ENCODE measurements at regions not wholly inside any gene's neighbourhood (a gene's known extent, or its start where the extent isn't known, plus 50 kb on each side); places are given as distances from the start of the nearest gene placed in this dataset.

DNA sequence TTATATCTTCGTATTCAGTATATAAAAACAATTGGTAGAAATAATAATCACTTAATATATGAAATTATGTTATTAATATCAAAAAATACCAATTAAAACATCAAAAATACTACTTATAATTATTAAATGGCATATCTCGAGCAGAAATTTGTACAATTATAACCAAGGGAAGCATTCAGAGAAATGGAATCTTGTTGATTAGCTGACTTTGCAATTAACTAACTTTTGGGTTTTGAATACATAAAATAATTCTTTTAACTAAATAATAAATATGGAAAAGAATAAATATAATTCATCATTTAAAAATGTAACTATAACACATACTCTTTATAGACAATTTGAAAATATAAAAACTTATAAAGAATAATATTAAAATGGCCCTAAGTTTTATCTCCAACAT is 160.2 kb upstream of the LRRN1 start:
- TF ChIP-seq, protein P1, sequence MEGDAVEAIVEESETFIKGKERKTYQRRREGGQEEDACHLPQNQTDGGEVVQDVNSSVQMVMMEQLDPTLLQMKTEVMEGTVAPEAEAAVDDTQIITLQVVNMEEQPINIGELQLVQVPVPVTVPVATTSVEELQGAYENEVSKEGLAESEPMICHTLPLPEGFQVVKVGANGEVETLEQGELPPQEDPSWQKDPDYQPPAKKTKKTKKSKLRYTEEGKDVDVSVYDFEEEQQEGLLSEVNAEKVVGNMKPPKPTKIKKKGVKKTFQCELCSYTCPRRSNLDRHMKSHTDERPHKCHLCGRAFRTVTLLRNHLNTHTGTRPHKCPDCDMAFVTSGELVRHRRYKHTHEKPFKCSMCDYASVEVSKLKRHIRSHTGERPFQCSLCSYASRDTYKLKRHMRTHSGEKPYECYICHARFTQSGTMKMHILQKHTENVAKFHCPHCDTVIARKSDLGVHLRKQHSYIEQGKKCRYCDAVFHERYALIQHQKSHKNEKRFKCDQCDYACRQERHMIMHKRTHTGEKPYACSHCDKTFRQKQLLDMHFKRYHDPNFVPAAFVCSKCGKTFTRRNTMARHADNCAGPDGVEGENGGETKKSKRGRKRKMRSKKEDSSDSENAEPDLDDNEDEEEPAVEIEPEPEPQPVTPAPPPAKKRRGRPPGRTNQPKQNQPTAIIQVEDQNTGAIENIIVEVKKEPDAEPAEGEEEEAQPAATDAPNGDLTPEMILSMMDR (conservative IDR thresholded peaks at IDR 0.05), result no peak

DNA sequence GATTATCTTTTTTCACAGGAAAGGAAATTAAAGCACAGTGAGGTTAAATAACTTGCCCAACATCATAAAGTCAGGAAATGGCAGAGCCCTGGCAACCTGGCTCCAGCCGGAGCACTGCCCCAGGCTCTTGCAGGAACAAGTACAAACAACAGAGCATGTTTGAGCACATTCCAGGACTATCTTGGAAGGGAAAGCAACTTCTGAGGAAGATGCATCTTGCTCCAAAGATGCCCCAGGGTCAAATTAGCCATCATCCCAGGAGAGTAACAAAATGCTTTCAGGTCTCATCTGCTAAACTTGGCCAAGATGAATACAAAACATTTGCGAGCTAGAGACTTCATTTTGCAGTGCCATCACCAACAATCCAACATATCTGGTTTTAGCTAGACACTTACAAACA is 162.4 kb upstream of the LRRN1 start:
- H3K27ac ChIP-seq, result peak overlapping the region; percentile 50
- TF ChIP-seq, protein P1 (conservative IDR thresholded peaks at IDR 0.05), result no peak

More for the DNA sequence above, 160.2 kb upstream of the LRRN1 start:
- no peak overlapping the region for H3K27ac ChIP-seq

DNA sequence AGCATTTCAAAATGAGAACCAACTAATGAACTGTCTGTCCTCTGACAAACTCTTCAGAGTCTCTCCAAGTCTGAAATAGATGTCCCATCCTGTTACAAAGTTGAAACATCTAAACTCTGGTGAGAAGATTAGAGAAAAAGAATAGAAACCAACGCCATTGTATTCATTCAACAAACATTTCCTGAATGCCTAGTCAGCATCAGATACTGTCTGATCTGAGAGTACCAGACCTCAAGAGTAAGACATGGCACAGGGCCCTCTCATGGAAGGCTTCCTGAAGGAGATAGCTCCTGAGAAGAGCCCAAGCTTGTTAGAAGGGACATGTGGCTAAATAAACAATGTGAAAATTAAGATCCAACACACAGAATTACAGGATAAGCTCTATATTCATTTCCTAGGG is 164.1 kb upstream of the LRRN1 start:
- TF ChIP-seq, protein P1 (conservative IDR thresholded peaks at IDR 0.05), result no peak
- H3K27ac ChIP-seq, result no peak overlapping the region

DNA sequence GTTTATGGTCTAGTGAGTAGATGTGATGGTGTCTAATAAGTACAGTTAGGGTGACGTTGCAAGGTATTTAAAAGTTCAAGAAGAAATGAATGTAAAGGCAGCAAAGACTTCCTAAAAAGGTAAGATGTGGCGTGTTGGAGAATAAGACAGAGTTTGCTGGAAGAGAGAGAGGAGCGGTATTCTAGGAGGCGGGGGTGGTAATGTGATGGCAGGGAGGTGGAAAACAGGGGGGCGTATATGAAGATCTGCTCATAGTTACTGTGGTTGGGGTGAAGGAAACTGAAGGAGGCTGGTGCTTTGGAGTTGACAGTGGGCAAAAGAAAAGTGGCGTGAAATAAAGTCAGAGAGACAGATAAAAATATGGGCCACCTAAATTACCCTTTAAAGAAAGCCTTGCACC is 164.9 kb upstream of the LRRN1 start:
- TF ChIP-seq, protein P1 (conservative IDR thresholded peaks at IDR 0.05), result no peak
- H3K27ac ChIP-seq, result no peak overlapping the region

DNA sequence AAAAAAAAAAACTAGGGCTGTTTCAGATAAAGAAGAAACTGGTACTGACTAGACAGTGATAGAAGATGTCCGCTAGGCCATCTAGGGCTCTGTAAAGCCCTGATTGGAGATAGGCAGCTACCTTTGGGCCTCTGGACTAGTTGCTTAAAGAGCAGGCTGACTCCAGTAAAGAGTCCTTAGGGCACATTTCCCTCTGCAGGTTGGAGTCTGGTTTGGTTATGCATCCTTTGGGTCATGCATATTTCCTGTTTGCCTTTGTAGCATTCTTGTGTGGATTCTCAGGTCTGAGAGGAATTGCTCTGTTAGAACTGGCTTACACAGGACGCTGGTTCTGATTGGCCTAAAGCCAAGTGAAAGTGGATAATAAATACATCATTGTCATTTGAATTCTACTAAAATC is 165.5 kb upstream of the LRRN1 start:
- TF ChIP-seq, protein P1 (conservative IDR thresholded peaks at IDR 0.05), result no peak
- no peak overlapping the region for H3K27ac ChIP-seq

DNA sequence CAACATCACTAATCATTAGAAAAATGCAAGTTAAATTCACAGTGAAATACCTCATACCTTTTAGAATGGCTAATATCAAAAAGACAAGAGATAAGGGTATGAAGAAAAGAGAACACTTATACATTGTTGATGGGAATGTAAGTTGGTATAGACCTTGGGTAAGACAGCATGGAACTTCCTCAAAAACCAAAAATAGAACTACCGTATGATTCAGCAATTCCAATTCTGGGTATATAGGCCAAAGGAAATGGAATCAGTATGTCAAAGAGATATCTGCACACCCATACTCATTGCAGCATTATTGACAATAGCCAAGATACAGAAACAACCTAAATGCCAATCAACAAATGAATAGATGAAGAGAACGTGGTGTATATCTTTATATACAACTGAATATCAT is 166.8 kb upstream of the LRRN1 start:
- TF ChIP-seq, protein P1 (conservative IDR thresholded peaks at IDR 0.05), result no peak

DNA sequence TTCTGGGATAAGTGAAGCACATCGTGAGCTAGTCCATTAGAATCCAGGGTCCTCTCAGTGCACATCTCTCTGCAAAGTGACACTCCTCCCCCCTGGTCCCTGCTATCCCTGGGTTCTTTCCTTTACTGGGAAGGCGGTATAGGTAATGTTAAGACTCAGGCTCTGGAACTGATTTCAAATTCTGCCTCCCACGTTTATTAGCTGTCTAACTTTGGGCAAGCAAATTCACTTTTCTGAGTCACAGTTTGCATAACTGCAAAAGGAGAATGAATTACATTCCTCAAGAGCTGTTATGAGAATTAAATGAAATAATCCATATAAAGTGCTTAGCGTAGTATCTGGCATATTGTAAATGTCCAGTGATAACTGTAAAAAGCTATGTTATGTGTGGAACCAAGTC is 168.1 kb upstream of the LRRN1 start:
- TF ChIP-seq, protein P1 (conservative IDR thresholded peaks at IDR 0.05), result no peak
- H3K27ac ChIP-seq, result no peak overlapping the region

More for the DNA sequence above, 166.8 kb upstream of the LRRN1 start:
- no peak overlapping the region for H3K27ac ChIP-seq

DNA sequence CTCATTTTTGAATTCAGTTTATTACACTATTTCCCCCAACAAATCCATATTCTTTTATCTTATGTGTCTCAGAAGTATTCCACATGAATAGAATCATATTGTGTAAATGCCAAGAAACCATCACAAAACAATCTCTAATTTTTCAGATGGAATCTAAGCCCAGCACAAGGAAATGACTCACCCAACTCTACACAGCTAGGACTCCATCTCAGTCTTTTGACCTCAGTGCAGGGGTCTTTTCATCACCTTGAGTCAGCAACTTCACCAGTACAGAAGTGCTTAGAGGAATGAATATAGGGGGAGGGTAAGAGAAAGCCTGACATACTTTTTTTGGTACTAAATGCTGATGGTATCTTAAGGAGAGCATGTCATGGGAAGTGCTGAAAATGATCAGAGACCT is 169.3 kb upstream of the LRRN1 start:
- TF ChIP-seq, protein P1 (conservative IDR thresholded peaks at IDR 0.05), result no peak
- H3K27ac ChIP-seq, result no peak overlapping the region

Measured in VCaP (cell line).